Suppressor macrophage (primary cell): ENCODE measurements at regions not wholly inside any gene's neighbourhood (a gene's known extent, or its start where the extent isn't known, plus 50 kb on each side); places are given as distances from the start of the nearest gene placed in this dataset.

Experiments used
- DNase-seq, 4 experiments: peaks; one replicate each; pipeline ENCODE4 v3.0.0-alpha.2; 2020 to 2022

DNA sequence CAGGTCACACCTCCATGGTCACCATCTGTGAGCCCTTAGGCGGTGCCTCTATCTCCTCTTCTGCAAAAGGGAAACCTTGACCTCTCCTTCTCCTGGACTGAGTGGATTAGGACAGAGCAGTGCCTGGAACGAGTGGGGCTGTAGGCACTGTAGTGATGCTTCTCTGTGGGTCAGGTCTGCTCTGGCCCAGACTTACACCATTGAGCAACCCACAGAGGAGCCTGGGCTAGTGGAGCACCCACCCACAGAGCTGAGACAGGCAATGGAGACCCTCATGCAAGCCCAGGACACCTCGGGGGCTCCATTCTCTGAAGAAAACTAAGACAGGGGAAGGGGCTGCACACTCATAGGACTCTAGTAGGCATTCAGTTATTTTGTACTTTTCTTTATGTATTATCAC lies 400.6 kb downstream of the GADD45G start:
- no peak for DNase-seq

- no peak for DNase-seq
Measured at GRCh38 chr9:90007516-90008440, 403.0 kb downstream of the GADD45G start.

DNA sequence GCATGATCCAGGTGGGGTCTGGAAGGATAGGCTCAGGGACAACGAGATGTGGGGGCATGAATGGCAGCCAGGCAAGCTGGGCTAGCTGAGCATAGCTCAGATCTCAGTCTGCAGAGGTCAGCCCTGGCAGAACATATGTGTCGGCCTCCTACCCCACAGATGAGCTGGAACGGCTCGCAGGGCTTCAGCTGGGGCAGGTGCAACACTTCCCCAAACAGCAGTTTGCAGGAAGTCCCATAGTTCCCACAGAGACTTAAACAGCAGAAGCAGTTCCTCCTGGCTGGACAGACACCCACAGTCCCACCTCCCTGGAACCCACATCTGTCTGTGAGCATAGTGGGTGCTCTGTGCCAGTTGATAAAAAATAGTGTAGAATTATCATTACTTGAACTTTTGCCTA lies 404.6 kb downstream of the GADD45G start:
- peak; percentile 52 to 79 (median 78) for DNase-seq

GRCh38 chr9:90010793-90011192 lies 406.0 kb downstream of the GADD45G start:
- DNase-seq: no peak

DNA sequence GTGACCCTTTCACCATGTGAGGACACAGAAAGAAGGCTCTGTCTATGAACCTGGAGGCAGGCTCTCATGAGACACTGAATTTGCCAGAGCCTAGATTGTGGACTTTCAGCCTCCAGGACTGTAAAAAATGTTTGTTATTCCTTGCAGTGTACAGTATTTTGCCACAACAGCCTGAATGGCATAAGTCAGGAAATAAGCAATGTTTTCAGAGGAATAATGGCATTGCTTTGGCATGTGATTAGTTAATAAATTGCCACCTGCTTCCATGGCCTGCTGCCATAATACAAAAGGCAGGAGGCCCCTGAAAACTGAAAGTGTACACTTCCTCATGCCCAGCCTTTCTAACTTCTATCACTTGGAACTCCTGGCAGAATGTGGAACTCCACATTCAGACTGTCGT lies 408.1 kb downstream of the GADD45G start:
- DNase-seq: peak in 3 of 4 experiments; percentile 36 to 56 (median 44)

GRCh38 chr9:90013778-90014177 lies 409.0 kb downstream of the GADD45G start:
- DNase-seq: no peak

- DNase-seq: no peak
Measured at GRCh38 chr9:90014421-90014820, 409.6 kb downstream of the GADD45G start.

GRCh38 chr9:90016272-90016671 lies 411.5 kb downstream of the GADD45G start:
- no peak for DNase-seq

GRCh38 chr9:90017679-90018078 lies 412.9 kb downstream of the GADD45G start:
- no peak for DNase-seq

DNA sequence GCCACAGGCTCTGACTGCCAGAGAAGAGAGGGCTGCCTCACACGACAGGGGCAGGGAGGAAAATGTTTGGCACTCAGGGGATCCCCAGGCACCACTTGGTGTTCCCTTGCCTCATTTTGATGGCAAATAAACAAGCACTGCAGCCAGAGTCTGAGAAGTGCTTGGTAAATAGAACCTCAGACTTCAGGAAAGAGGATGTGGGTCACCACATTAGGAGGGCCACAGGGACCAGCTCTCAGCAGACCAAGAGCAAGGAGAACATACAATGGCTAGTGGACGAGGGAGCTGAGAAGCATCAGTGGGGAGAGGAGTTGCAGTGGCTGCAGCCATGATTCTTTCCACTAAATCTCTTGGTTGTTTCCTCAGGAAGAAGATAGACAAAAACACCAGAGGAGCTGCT lies 413.9 kb downstream of the GADD45G start:
- peak in 3 of 4 experiments; percentile 28 to 58 (median 42) for DNase-seq

DNA sequence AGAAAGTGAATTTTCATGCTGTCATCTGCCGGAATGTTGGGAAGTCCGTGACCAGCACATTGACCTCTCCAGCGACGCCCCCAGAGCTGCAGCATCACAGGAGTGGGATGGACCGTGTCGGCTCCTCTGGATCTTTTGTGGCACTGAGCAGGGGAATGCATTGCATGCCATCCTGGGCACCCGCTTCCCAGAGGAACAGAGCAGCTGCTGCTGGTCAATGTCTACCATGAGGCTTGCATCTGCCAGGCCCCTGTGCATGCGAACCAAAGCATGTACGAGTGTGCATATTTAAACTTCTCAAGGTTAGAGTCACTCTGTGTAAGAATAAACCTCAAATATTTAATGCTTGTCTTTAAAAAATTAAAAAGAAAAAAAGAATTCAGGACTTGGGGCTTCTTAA lies 414.8 kb downstream of the GADD45G start:
- DNase-seq: no peak

DNA sequence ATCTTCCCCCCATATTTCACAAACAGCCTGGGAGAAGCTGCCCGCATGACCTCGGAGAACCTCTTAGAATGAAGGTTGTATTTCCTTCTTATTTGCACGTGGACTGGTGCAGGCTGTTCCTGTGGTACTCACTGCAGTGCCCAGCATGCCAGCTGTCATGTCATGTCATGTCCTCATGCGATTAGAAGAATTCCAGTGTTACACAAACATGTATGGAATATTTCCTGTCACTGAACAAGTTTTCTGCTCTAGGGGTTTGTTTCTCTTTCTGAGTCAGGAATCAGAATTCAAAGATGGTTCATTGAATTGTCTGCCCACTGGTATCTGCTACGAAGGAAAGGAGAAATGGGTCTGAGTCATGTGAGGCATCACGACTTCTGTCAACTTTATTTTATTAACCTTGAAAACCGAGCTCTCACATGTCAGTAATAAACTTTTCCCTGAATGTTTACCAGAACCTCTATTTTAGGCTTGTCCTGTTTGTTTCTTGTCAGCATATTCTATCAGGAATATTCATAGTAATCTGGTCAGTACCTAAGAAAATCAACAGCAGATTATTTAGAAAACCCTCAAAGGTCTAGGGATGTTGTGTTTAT lies 415.6 kb downstream of the GADD45G start:
- DNase-seq: peak in 2 of 4 experiments; percentile 51 to 59

- no peak for DNase-seq
Measured at GRCh38 chr9:90021216-90021906, 416.5 kb downstream of the GADD45G start.

- DNase-seq: no peak
Measured at GRCh38 chr9:90022474-90022873, 417.7 kb downstream of the GADD45G start.

GRCh38 chr9:90023861-90024260 lies 419.0 kb downstream of the GADD45G start:
- no peak for DNase-seq

DNA sequence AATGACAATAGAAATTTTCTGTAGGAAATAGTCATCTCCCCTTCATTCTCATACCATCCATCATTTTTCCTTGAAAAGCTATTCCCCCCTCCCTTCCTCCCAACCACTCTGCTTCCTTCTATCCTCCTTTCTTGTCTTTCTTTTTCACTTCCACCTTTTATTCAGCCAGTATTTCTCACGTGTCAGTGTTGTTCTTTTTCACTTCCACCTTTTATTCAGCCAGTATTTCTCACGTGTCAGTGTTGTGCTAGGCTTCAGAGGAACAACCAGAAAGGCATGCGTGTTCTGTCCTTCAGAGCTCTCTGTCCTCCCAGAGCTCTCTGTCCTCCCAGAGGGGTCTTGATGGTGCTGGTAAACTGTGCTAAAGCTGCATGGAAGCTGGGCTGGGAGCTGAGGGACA lies 419.6 kb downstream of the GADD45G start:
- peak in 3 of 4 experiments; percentile 38 to 49 (median 48) for DNase-seq

DNA sequence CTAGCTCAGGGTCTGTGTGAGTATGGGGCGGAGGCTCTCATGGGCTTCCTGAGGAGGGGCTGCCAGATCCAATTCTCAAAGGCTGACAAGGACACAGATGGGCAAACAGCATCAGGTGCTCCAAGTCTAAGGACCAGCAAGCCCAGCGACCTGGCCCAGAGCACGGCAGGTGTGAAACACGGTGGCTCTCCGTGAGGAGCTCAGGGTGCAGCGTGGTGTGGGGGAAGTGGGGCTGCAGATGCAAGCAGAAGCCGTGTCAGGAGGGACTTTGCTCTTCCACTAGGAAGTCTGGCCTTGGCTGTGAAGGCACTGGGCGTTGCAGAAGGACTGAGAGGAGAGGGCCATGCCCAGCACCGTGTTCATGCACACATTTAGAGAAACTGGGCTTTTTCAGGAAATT lies 420.0 kb downstream of the GADD45G start:
- peak in 3 of 4 experiments; percentile 32 to 60 (median 56) for DNase-seq

DNA sequence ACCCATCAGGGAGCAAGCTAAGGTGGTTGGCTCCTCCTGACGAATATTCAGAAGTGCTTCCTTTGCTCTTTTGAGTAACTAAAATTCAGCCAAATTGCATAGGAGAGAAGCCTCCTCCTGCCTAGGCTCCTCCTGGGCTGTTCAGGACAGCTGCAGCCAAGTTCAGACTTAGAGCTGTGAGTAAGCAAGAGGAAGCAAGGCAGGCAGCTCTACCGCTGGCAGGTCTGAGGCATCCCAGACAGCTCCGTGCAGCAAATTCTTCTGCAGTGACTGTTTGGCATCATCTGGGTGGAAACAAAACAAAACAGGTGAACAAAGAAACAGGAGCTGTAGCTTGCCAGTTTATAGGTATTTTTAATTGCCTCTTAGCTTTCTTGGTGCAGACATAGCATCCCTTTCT lies 421.0 kb downstream of the GADD45G start:
- peak; percentile 29 to 53 (median 44) for DNase-seq

- DNase-seq: no peak
Measured at GRCh38 chr9:90027296-90027790, 422.5 kb downstream of the GADD45G start.

GRCh38 chr9:90029386-90029785 lies 424.6 kb downstream of the GADD45G start:
- DNase-seq: peak; percentile 46 to 69 (median 56)

GRCh38 chr9:90029996-90030395 lies 425.2 kb downstream of the GADD45G start:
- DNase-seq: no peak

DNA sequence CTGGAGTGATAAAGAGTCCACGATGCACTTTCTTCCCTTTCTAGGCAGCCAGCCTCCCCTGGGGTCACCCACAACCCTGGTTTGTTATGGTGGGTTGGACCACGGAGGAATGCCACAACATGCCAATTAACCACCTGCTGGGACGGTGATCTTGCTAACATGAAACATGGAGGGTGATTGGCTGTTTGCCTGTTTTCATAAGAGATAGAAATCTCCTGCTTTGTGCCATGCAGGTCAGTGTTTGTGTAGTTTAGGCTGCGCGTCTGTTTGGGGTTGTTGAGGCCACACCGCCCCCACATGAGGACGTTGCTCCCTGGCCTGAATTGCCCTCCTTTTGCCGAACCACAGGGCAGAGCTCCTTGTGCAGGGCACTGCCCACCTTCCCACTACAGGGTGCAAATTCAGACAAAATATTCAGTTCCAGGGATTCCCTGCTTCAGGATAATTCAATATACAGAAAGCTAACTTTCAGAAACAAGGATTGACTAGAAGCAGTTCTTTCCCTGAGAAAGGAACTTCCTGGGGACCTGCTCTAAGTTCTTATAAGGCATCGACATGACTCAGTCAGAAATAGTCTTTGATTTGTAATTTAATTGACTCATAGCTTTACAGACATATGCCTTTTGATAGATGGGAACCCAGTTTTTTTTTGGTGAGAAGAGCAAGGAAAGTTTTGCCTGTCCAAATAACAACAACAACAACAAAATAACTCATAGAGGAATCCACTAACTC lies 427.6 kb downstream of the GADD45G start:
- peak in 1 of 4 experiments; percentile 41 for DNase-seq
